Pancreas (tissue), 10 donors: ENCODE measurements at regions not wholly inside any gene's neighbourhood (a gene's known extent, or its start where the extent isn't known, plus 50 kb on each side); places are given as distances from the start of the nearest gene placed in this dataset.

Source experiments
- ATAC-seq, 4 donors: fragments of 200-7000 bp; cut with Tn5 transposase; one replicate each; pipeline versions ENCODE4 v1.8.0 to v1.9.1; 2020; ENCODE audit warnings: mild to moderate bottlenecking in 4 of 4, moderate library complexity in 4 of 4
- DNase-seq, 6 donors: peaks; one replicate each; pipeline ENCODE4 v3.0.0-alpha.2; 2020
- FAIRE-seq: peaks from 2 replicates; lab custom pipeline; 2012; peaks lifted over from hg19 to GRCh38; lab: Jason Lieb, UNC
- H3K27ac ChIP-seq, 4 donors: fragments of 200-600 bp; sonication (generic); 1 replicate in 3 of 4; 2 replicates in 1 of 4; pipeline versions ENCODE4 v1.5.0 to v1.8.0; 2020
- H3K27me3 ChIP-seq, 4 donors: fragments of 200-600 bp; one replicate each; pipeline ENCODE4 v1.8.0; 2021
- H3K36me3 ChIP-seq, 3 donors: fragments of 200-600 bp; sonication (generic) in 1 of 3; one replicate each; pipeline versions ENCODE4 v1.5.0 to v1.8.0; 2020 to 2021
- H3K4me1 ChIP-seq, 3 donors: fragments of 200-600 bp; one replicate each; pipeline ENCODE4 v1.8.0; 2021
- H3K4me3 ChIP-seq, 4 donors: fragments of 200-600 bp; sonication (generic) in 2 of 4; one replicate each; pipeline versions ENCODE4 v1.5.0 to v1.8.0; 2020 to 2021
- H3K9me3 ChIP-seq, 4 donors: fragments of 200-600 bp; one replicate each; pipeline ENCODE4 v1.8.0; 2021
- WGBS, 2 donors: extraction: QIAGEN DNeasy Blood & Tissue Kit; methylation state at CpG; one replicate each; pipeline ENCODE4 v1.1.7; 2013; 5-methylcytosine and 5-hydroxymethylcytosine counted together
- intact Hi-C, 3 donors: fragments of 100-400 bp; cut with DNase I; formaldehyde crosslinking; loops; one replicate each; pipeline versions ENCODE4 v1.11.1 to v1.14.2; 2022
- TF ChIP-seq, protein P1 (sequence below), 4 donors: fragments of 200-600 bp; sonication (generic) in 3 of 4; IDR thresholded peaks; one replicate each; pipeline versions ENCODE4 v1.5.0 to v1.8.0; 2021; ENCODE audit warnings: antibody characterized with exemption in 4 of 4
- donor health status: healthy with polysubstance abuse.
- donor health status: DM: no; HTN: no; CAD: no; lungs with moderate emphysema.
- donor health status: DM: no; HTN: no; CAD: no.
- donor health status: control.
- donor health status: control.
- donor health status: Bipolar disorder and iron deficiency.
- donor health status: DM: yes; HTN: yes; CAD: no.
- donor health status: DM: no; HTN: no; CAD: no.
- donor health status: DM: no; HTN: no; CAD: no.
- donor health status: DM: yes; HTN: yes; CAD: no.

DNA sequence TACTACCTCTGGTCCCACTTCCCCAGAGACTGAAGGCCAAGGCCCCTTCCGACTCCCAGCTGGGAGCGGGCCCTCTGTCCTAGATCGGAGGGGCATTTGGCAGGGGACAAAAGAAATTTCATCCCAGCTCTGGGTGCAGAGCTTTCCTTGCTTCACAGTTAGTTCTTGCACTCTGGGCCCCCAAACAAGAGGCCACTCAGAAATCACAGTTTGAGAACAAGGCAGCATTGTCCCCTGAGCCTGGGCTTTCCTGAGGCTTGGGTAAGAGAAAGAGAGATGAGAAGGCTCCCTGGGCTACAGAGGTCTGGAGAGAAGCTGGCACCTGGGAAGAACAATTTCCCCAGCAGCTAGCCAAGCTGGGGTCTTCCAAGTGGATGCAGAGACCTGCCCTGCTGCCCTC is 71.8 kb upstream of the NCAM1 start:
- no peak for DNase-seq
- Histone ChIP-seq H3K9me3 (no peaks in the 10 kb centered on the region), H3K36me3 (no peaks in the 10 kb centered on the region), H3K27ac (no peak overlapping the region), H3K4me3 (no peak overlapping the region), H3K27me3 (peaks cover 0 to 1% (median 0%) of the 10 kb centered on the region in 4 donors), H3K4me1 (no peaks in the 10 kb centered on the region)
- ATAC-seq, result no peak
- TF ChIP-seq, protein P1, sequence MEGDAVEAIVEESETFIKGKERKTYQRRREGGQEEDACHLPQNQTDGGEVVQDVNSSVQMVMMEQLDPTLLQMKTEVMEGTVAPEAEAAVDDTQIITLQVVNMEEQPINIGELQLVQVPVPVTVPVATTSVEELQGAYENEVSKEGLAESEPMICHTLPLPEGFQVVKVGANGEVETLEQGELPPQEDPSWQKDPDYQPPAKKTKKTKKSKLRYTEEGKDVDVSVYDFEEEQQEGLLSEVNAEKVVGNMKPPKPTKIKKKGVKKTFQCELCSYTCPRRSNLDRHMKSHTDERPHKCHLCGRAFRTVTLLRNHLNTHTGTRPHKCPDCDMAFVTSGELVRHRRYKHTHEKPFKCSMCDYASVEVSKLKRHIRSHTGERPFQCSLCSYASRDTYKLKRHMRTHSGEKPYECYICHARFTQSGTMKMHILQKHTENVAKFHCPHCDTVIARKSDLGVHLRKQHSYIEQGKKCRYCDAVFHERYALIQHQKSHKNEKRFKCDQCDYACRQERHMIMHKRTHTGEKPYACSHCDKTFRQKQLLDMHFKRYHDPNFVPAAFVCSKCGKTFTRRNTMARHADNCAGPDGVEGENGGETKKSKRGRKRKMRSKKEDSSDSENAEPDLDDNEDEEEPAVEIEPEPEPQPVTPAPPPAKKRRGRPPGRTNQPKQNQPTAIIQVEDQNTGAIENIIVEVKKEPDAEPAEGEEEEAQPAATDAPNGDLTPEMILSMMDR (IDR thresholded peaks at IDR 0.05), result no peak
- no peak for FAIRE-seq
- intact Hi-C loops, result no loop called here
- WGBS, 2 donors, result 79 to 82% methylated on average over 3 of the region's 3 CpGs

DNA sequence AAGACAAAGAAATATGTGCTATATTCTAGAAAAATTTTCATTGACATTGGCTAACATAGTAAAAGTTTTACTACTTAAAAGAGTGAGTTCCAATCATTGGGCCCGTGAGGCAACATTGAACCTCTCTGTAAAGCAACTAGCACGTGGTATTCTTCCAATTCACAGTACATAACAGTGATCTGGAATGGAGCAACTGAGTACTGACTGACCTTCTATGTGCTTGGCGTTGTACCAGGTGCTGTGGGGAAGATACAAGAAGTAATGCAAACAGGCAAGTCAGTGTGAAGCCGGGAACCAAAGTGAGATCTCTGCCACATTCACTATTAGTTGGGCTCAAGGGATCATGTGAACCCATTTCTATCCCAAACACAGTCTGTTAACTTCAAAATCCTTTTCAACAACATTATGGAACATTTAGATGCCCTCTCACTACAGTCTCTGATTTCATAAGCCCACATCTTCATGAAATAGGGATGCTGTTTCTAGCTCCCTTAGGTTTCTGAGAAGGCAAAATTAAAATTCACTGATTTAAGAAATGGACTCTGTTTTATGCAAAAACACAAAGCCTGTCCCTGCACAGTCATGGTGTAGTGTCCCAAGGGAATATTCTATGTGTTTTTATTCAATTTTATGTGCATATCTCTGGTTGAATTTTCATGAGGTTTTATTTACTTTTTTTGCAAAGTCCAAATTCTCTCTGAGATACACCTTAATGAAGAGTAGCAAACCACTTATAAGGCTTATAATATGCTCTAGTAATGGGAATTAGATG is 61.8 kb upstream of the NCAM1 start:
- Histone ChIP-seq H3K4me1 (no peaks in the 10 kb centered on the region), H3K9me3 (no peaks in the 10 kb centered on the region), H3K27me3 (peaks cover 0 to 2% (median 0%) of the 10 kb centered on the region in 4 donors), H3K27ac (no peak overlapping the region), H3K36me3 (no peaks in the 10 kb centered on the region), H3K4me3 (no peak overlapping the region)
- TF ChIP-seq, protein P1 (IDR thresholded peaks at IDR 0.05), result no peak
- intact Hi-C loops, result no loop called here
- ATAC-seq, result no peak
- no peak for FAIRE-seq
- 64 to 65% methylated on average over 4 of the region's 4 CpGs for WGBS, 2 donors
- DNase-seq, result no peak

DNA sequence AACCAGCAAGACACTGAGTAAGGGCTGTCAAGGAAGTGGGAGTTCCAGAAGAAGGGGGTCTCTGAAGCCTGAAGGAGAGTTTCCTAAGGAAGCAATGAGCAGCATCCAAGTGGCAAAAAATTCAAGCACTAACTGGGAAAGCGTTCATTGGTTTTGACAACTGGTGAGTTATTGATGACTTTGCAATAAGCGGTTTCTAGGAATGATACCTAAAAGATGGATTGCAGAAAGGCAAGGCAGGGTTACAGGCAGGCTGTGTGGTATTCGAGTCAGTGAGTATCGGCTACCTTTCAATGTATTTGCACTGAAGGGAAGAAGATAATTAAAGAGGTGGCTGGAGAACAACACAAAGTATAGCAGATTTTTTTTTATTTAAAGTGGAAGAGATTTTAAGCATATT is 59.3 kb upstream of the NCAM1 start:
- intact Hi-C loops, result no loop called here
- no peaks in the 10 kb centered on the region for H3K9me3 ChIP-seq
- no peak overlapping the region for H3K4me3 ChIP-seq
- TF ChIP-seq, protein P1 (IDR thresholded peaks at IDR 0.05), result no peak
- no peaks in the 10 kb centered on the region for H3K27me3 ChIP-seq
- ATAC-seq, result no peak
- 54 to 57% methylated on average over 4 of the region's 4 CpGs for WGBS, 2 donors
- no peak overlapping the region for H3K27ac ChIP-seq
- FAIRE-seq, result no peak
- no peak for DNase-seq
- no peaks in the 10 kb centered on the region for H3K4me1 ChIP-seq
- no peaks in the 10 kb centered on the region for H3K36me3 ChIP-seq

GRCh38 chr11:112902361-112903011 is 58.7 kb upstream of the NCAM1 start:
- no peak for DNase-seq
- ATAC-seq, result no peak
- no peaks in the 10 kb centered on the region for H3K36me3 ChIP-seq
- H3K27ac ChIP-seq, result no peak overlapping the region
- intact Hi-C loops, result no loop called here
- H3K9me3 ChIP-seq, result no peaks in the 10 kb centered on the region
- no peak overlapping the region for H3K4me3 ChIP-seq
- 46 to 50% methylated on average over 2 of the region's 2 CpGs for WGBS, 2 donors
- H3K4me1 ChIP-seq, result no peaks in the 10 kb centered on the region
- TF ChIP-seq, protein P1 (IDR thresholded peaks at IDR 0.05), result no peak
- no peaks in the 10 kb centered on the region for H3K27me3 ChIP-seq
- no peak for FAIRE-seq

- Histone ChIP-seq H3K4me3 (no peak overlapping the region), H3K36me3 (no peaks in the 10 kb centered on the region), H3K27ac (no peak overlapping the region), H3K9me3 (no peaks in the 10 kb centered on the region), H3K4me1 (no peaks in the 10 kb centered on the region), H3K27me3 (no peaks in the 10 kb centered on the region)
- TF ChIP-seq, protein P1 (IDR thresholded peaks at IDR 0.05), result no peak
- ATAC-seq, result no peak
- intact Hi-C loops, result no loop called here
- 62 to 67% methylated on average over 5 of the region's 5 CpGs for WGBS, 2 donors
- no peak for FAIRE-seq
- no peak for DNase-seq
Observed at GRCh38 chr11:112903340-112903739, 57.9 kb upstream of the NCAM1 start.
